DND-41 (cell line): ENCODE measurements at regions not wholly inside any gene's neighbourhood (a gene's known extent, or its start where the extent isn't known, plus 50 kb on each side); places are given as distances from the start of the nearest gene placed in this dataset.
"Not testable (repeated sequence)": the region's sequence is repeated elsewhere in the genome, so short reads cannot be mapped to it uniquely, and the experiment has no call there.

Experiments used
- CTCF ChIP-seq: IDR thresholded peaks from 2 replicates; pipeline ENCODE4 v1.5.1; 2012; ENCODE audit warnings: borderline replicate concordance, low read length, moderate library complexity, mild to moderate bottlenecking; ENCODE audit not compliant: poor library complexity, severe bottlenecking; ENCODE audit errors: extremely low read depth
- EZH2 ChIP-seq: IDR thresholded peaks from 3 replicates; pipeline ENCODE4 v1.6.1; 2012; ENCODE audit warnings: borderline replicate concordance, low read depth, mild to moderate bottlenecking, moderate library complexity, low read length, inconsistent platforms; ENCODE audit not compliant: severe bottlenecking

GRCh38 chr2:236356321-236356720 lies 92.1 kb upstream of the ASB18 start:
- not testable (repeated sequence) for TF ChIP-seq CTCF, EZH2
